Stimulated activated naive CD4-positive, alpha-beta T cell treated with Interleukin-2 at 50 U/mL for 16 hours (primary cell): ENCODE measurements at regions not wholly inside any gene's neighbourhood (a gene's known extent, or its start where the extent isn't known, plus 50 kb on each side); places are given as distances from the start of the nearest gene placed in this dataset.

Source experiments
- DNase-seq: peaks from one replicate; lab custom pipeline; 2025; lab: John Stamatoyannopoulos, UW

DNA sequence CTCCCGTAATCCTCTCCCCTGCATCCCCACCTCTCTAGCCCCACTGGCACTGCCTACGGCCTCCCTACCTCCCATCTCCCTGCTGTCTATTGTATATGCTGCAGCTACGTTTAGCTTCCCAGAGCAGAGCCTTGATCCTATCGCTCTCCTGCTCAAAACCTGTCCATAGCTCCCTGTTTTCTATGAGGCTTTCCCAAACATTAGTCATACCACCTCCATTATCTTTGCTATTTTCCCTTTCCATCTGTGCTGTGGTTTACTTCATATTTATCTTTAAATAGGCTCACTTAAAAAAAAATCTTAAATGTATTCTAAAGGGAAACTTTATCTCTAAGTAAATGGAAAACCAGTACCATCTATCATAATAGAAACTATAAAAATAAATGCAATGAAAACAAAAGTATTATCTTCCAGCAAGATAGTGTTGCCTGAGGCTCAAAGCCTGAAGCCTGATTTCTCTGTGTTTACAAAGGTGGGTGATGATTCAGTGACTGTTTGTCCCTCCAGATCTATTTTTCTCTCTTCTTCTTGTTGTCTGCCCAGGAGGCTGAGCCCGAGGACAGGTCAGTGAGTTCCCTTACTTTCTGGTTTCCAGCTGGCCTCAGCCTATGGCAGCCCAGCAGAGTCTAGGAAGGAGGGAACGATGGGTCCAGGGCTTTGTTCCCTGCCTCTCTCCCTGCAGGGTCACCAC lies 397.1 kb upstream of the CFAP20DC start:
- DNase-seq: no peak

DNA sequence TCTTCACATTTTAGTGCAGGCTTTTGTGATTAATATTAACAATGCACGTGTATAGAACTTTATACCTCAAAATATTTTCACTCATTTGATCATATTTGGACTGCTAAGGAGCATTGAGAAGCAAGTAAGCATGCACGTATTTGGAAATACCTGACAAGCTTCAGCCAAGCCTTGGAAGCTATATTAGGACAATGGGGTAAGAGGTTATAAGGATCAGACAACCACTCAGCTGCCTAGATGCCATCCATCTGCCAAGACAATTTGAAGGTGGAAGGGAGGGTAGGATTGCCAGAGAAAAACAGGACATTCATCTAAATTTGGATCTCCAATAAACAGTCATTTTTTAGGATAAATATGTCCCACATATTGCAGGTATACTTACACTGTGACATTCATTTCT lies 394.9 kb upstream of the CFAP20DC start:
- no peak for DNase-seq

DNA sequence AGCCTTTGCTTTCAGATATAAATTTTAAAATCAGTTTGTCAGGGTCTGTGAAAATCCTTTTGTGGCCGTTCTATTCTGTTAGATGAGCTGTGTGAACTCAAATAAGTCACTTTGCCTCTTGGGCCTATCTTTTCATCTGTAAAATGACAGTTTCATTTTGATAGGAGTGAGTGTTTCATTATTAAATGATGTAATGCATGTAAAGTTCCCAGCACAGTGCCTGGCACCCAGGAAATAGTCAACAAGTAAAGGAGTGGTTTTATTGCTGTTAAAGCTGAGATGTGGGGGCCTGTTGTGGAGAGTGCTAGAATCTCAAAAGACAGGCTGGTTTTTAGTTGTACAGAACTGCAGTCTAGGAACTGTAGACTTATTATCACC lies 394.5 kb upstream of the CFAP20DC start:
- DNase-seq: no peak

DNA sequence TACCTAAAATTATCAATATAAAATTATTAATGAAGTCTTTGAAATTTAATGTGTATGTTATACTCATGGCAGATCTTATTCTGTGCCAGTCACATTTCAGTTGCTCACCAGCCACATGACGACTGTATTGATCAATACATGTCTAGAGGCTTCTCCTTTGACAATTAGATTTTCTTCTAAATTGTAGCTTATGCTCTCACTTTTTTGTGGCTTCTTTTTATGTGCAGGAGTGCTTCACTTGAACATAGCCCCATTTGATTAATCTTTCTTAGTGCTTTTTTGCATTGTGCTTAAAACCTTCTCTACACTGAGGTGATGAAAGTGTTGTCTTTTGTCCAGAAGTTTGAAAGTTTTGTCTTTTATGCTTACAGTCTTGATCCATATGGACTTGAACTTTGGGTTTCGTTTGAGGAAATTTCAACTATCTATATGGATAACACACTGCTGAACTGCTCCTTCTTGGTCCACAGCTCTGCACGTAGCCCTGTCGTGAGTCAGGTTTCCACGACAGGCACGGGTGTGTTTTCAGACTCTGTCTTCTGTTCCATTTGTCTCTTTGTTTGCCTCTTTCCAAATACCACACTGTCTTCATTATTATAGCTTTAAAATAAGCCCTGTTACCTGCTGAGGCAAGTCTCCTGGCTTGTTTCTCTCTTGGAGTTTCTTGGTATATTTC lies 393.9 kb upstream of the CFAP20DC start:
- no peak for DNase-seq

DNA sequence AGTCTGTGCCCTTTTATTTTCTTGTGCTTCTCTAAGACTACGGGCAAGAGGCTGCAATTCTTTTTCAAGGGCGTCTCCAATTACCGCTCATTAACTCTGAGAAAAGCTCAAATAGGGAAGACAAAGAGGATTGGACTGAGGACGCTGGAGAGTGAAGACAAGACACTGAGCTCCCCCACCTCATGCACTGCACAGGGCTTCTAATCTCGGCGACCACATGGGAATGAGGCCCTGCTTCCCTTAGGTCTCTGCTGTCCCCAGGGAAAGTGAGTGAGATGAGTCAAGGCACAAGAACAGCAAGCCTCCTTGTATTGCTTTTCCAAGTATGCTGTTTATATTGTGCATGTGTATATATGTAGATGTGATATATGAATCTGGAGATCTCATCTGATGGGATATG lies 392.2 kb upstream of the CFAP20DC start:
- no peak for DNase-seq

DNA sequence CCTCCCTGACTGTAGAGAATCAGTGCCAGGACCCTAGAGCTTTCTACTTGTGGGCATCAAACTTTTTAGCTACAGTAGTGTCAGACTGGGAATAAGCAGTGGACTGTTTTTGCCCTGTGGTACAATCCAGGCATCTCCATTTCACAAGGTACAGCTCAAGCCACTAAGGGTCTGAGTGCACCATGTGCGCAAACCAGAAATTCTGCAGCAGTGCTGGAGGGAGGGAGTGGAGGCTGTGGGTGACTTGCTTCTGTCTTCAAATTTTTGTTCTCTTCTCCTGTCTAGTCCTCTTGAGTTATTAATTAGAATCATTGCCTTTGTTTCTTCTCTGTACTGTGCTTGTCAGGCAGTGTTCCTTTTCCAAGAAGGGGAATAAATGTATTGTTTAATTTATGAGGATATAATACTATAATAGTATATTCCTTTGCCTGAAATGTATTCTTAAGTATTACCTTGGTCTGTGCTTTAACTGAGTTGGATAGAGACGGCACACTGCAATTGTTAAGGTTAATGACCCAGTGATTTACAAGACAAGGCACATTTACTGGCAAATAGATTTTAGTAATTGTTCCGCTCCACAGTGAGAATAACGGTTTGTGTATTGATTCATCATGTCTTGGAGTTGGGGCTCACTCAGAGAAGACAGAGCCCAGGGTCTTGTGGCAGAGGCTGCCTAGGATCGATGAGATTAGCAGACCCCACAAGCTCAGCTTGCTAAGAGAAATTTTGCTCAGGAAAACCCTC lies 390.6 kb upstream of the CFAP20DC start:
- no peak for DNase-seq

DNA sequence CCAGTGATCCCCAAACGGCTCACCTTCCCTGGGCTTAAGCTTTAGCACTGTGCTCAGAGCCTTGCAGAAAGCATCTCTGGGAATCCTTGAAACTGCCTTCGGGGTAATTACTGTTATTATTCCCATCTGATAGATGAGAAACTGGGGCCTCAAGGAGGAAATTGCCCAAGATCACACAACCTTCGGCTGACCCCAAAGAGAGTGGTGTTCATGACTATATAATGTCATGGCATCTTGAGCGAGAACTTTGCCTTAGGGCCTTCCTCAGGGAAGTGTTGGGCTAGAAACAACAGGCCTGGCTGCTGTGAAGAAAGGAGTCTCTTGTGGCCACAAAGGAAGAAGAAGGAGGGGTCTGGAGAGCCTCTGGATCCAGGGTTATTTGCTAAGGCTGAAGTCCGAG lies 388.7 kb upstream of the CFAP20DC start:
- no peak for DNase-seq

DNA sequence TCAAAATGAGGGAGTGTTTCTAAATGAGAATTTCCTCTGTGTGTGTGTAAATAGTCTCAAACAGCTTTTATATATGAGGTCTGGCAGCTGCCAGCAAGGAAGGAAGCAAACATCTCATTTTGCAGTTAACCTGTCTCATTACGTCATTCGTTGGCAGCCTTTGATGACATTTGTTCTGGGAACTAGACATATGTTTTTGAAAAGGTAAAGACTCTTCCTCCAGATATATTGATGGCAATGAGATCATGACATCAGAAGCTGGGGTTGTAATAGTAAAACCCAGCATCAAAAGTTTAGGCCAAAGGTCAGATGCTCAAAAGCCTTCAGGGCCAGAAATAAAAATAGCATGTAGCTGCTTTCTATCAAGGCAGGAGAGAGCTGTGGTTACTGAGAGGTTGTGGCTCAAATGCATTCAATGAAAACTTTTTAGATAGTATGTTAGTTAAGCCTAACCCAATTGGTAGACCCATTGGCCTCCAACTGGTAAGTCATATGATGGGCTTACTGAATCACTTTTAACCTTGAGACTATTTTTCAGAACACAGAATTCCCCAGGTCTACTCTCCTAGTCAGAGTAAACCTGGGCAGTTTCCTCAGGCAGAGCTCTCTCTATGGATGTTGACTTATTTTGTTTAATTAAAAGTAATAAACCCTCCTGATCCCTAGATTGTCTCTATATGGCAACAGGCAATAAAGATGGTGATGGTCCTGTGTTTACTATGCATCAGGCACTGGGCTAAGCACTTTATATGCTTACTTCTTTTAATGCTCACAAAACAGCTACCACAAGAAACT lies 386.5 kb upstream of the CFAP20DC start:
- DNase-seq: no peak

DNA sequence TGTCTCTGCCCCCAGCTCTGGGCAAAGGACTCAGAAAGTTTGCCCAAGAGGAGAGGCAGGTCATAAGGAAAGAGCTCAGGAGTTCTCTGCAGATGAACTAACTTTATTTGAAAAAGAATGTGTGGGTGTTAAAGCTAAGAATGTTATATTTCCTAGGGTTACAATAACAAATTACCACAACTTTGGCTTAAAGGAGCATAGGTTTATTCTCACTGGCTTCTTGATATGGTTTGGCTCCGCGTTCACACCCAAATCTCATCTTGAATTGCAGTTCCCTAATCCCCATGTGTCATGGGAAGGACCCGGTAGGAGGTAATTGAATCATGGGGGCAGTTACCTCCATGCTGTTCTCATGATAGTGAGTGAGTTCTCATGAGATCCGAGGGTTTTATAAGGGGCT lies 383.7 kb upstream of the CFAP20DC start:
- DNase-seq: no peak

DNA sequence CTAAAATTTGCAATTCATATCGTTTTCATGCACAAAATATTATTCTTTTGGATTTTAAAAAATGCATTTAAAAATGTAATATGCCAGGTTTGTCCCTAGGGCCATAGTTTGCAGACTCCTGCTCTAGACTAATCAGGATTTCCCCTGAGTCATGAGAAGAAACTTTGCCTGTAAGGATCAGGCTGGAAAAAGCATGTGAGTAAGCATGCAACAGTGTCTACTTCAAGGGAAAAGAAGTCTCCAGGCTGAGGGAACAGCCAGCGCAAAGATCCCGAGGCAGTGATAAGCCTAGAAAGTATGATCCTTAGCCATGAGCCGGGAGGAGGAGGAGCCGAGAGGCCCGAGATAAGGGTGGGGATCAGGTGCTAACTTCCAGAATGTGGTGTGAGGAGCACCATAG lies 382.8 kb upstream of the CFAP20DC start:
- DNase-seq: no peak

DNA sequence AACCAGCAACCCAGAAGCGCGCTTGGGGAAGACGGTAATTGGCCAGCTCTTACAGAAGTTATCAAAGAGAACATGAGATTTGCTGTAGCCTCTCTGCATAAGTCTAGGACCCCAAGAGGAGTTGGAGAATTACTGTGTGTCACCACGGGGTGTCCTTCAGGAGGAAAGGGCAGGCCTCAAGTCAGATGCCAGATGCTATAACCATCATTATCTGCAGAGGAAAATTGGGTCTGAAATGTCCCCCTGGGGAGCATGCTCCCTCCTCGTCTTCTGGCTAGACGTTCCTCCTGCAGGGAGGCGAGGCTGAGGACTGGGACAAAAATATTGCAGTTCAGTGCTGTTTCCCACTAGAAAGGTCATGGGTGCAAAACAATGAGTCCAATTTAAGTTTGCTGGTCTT lies 380.5 kb upstream of the CFAP20DC start:
- DNase-seq: no peak

DNA sequence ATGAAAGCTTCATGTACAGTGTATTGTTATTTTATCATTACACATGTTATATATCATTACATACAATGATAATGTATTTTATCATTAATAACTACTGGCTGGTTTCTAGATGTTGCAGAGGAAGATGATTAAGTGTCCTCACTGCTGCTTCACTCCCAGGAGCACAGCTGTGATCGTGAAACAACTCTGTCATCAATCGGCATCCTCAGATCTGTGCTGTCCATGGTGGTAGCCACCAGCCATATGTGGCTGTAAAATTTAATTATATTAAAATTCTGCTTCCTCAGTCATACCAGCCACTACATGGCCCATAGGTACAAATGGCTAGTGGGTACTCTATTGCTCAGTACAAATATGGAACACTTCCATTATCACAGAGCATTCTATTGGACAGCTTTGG lies 379.4 kb upstream of the CFAP20DC start:
- no peak for DNase-seq

DNA sequence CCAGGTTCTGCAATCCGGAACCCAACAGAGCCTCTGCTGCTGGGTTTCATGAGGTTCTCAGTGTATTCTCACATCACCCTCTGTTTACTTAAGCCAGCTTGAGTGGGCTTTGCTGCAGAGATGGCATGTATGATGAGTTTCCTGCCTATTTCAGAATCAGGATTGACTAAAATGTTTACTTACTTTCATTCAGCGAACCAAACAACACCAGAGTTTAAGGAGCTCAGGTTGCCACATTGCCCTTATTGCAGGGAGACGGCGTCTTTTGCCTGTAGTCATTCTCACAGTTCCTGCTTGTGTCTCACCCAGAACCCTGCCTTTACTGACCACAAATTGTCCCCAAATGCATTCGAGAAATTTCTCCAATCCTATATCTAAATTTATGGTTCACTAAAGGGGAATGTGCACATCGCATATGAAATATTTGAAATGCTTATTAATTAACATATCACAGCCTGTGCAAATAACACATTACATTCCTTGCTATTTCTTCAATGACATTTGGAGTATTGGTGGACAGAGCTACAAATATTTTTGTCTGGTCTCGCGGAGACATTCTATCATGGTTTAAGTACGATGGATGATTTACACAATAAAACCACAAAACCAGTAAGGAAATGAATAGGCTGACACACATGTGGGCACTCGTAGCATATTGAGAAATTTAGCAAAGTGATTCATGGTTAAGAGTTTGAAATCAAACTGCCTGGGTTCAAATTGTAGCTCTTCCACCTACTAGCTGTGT lies 377.2 kb upstream of the CFAP20DC start:
- no peak for DNase-seq

DNA sequence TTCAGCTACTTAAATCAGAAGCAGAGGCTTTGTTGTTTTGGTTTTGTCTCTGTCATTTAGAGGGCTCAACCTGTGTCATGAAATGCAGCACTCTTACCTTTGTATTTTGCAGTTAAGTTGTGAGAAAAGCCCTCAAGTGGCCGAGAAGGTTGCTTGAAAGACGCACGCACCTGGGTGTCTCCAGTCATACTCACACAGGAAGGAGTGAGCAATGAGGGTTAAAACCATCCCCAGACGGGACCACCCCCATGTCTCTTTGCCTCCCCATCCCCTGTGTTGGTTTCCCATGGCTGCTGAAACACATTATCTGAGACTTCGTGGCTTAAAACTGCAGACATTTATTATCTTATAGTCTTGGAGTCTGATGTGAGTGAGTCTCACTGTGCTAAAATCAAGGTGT lies 376.1 kb upstream of the CFAP20DC start:
- DNase-seq: peak; percentile 39

DNA sequence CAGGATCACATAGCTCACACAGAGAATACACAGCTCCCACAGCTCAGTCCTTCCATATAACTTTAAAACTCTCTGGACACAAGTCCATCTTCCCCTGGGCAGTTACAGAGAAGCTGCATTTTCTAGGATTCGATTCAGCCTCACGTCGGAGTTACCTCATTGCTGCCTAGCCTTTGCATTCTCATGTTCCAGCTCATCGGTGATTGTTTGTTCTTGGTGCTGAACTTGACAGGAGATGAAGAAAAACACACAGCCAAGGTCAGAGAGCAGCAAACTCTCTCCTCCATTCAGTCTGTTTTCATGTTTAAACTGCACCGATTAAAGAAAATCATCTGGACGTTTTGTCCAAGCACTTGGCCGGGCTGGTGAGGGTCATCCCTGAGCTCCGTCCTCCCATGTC lies 375.5 kb upstream of the CFAP20DC start:
- DNase-seq: no peak

DNA sequence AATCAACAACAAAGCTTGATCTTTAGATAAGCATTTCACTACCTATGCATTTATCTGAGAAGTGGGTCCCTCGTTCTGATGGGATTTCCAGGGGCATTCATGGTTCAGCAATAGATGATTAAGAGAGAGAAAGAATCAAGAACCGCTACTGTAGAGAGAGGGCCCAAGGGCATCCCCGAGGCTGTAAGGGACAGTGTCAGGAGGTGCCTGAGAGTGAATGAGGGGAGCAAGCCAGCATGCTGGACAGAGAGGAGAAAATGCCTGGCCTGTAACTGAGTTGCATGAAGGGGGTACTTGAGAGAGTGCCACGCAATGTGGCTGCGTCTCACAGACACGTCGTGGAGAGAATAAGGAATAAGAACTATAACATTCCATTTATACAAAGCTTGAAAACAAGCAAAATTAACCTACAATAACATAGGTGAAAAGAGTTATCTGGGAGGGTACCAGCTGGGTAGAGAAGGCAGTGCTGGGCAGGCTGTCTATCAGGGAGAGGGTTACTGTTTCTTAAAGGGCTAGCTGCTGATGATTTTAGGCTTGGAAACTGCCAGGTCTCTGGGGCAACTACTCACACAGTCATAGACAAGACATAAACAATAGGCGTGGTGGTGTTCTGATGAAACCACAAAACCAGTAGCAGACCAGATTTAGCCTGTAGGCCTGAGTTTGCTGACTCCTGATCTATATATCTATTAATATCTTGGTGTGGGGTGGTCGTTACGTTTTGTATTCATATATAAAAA lies 374.6 kb upstream of the CFAP20DC start:
- DNase-seq: no peak

DNA sequence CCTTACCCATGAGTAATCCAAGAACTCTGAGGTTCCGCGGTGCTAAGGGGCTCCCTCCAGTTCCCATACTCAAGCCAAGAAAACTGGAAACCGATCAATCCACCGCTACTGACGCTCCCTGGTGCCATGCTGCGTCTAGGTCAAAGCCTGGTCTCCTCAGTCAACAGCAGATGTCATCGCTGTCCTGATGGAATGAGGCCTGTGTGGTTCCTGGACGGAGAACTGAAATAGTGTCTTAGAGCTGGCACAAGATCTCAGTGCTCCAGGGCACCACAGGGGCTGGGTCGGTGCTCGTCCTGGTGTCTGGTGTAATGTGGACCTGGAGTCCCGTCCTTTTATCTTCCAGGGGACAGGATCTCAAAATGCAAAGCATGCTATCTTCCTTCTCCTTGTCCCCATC lies 373.9 kb upstream of the CFAP20DC start:
- no peak for DNase-seq

DNA sequence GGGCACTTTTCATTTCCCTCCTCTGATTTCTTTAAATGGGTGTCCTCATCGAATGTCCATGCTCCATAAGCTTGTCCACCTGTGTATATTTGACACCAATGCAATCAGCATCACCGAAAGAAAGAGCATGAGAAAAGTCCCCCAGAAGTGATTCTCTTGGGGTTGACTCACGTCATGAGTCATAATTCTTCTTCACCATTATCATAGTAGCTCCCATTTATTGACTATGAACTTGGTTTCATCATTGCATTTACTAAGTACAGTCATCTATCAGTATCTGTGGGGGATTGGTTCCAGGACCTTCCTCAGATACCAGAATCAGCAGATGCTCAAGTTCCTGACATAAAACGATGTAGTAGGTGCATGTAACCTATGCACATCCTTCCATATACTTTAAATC lies 372.5 kb upstream of the CFAP20DC start:
- no peak for DNase-seq

DNA sequence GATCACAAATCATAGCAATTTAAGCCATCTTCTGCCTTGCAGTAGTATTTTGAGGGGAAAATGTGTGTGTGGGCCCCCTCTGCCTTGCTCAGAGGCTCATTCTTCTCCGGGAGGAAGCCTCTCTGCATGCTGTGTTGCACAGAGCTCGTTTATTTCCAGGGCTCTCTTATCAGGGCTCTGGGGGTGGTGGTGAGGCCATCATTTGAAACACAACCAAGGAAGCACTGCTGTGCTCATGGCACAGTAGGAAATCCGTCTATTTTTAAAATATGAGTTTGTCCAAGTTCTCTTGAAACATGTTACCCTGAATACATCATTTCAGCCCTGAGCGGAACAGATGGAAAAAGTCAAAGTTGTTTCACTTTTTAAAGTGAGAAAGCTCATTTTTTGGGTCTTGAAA lies 369.0 kb upstream of the CFAP20DC start:
- no peak for DNase-seq

DNA sequence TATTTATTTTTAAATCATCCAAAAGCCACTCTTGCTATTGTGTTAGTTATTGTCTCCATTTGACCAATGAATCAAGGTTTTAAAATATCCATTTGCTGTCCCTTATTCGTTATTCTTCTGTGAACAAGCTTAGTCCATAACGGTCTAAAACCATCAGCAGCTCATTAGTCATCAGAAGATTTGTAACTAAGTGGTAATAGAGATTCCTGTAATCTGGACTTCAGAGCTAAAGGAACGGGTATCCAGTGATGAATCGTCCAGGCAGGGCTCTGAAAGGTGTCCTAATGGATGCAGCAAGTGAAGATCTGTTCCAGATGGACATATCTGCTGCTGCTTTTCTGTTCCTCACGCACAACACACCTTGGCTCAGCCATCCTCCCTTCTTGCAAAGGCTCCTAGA lies 362.7 kb upstream of the CFAP20DC start:
- DNase-seq: no peak

DNA sequence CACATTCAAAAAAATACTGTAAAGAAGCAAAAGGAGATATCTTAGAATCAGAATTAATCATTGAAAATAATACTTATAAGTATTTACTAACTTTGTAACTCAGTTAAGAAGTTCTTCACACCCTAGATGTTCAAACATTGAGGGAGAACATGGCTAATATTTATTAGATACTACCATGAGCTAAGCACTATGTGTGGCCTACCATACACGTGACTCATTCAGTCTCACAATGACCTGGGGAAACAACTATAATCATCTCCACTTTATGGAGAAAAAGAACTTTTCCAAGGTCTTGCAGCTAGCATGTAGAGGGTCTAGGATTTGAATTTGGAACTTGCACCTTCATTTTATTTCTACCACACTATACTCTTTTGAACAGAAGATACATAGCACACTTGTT lies 361.9 kb upstream of the CFAP20DC start:
- DNase-seq: no peak
